ENCODE measurements at regions not wholly inside any gene's neighbourhood (a gene's known extent, or its start where the extent isn't known, plus 50 kb on each side); places are given as distances from the start of the nearest gene placed in this dataset.

DNA sequence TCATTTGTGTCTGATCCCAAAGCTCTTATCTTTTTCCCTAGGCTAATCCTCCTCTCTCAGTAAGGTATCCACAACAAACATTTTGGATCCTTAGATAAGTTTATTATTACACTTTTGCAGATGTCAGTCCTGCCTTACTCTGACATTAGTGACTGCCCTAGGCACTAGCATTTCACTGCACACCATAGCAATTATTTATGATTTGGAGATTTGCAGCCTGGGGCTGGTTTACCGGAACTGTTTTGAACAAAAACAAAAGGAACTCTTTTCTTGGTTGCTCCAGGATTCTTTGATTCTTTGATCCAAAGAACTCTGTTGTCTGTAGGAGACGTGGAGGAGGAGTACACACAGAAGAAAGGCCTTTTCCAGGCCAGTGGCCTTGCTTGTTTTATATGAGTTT, 80.4 kb downstream of the EDNRB start:
- no peak for DNase-seq (ENCODE audit: low read depth)

DNA sequence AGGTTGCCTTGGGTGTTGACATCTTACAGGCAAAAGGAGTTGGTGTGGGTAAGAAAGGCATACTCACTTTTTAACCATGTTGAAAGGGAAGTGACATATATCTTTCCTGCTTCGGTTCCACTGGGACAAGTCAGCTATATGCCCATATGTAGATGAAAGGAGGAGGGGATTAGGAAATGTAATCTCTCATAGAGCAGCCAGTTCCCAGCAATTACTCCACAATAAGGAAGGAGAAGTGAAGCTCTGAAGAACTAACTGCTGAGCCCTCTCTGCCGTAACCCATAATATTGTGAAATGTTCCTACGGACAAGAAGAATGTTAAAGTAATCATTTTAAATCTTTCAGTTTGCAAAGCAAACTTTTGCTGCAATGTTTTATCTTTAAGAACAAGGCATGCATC, 82.2 kb downstream of the EDNRB start:
- DNase-seq (ENCODE audit: low read depth): no peak

DNA sequence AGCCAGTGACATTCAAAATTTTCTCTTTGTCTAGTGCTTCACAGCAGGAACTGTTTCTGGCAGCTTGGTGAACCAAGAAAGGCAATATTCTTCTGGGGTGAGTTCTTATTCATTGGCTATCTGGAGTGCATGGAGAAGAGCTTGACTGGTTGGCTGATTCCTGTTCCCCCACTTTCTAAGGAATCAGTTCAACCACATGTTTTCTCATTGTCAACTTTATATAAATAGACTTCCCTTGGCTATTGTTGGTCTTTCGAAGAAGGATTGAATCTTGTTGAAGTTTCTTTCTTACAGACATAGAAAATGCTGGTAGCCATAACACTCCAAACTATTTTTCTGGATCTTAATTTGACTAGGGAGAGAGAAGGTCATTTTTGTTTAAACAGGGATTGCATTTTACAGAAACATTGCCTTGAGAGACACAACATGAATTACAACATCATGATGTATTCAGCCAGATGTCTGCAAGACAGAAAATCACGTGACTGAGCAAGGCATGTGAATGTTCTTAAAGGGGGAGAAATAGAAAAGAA, 85.2 kb downstream of the EDNRB start:
- DNase-seq (ENCODE audit: low read depth): peak; percentile 65

- peak; percentile 44 for DNase-seq (ENCODE audit: low read depth)
Observed at GRCh38 chr13:77832339-77833100, 86.1 kb downstream of the EDNRB start.

- DNase-seq (ENCODE audit: low read depth): no peak
Observed at GRCh38 chr13:77831866-77832265, 86.8 kb downstream of the EDNRB start.

- no peak for DNase-seq (ENCODE audit: low read depth)
Observed at GRCh38 chr13:77829963-77830362, 88.7 kb downstream of the EDNRB start.

- no peak for DNase-seq (ENCODE audit: low read depth)
Observed at GRCh38 chr13:77828799-77829198, 89.8 kb downstream of the EDNRB start.

DNA sequence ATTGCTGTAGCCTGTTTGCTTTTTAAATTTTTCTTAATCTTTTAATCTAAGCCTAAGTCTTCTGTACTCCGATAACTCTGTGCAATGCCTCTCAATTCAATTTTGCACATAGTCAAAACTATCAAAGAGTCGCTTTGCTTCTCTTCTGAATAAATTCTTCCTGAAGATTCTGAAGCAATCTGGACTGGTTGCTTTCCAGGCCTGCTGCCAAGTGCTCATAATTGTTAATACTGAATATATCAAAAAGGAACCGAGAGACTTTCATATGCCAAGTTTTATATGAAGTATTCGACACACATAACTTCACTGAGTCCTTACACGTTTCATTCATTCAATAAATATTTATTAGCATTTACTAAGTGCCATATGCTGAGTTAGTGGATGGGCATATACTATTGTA, 91.3 kb downstream of the EDNRB start:
- DNase-seq (ENCODE audit: low read depth): no peak

- no peak for DNase-seq (ENCODE audit: low read depth)
Observed at GRCh38 chr13:77820431-77821149, 98.0 kb downstream of the EDNRB start.

GRCh38 chr13:77817521-77817920, 101.1 kb downstream of the EDNRB start:
- no peak for DNase-seq (ENCODE audit: low read depth)

- DNase-seq (ENCODE audit: low read depth): no peak
Observed at GRCh38 chr13:77815330-77815729, 103.3 kb downstream of the EDNRB start.

Data from forelimb muscle (tissue), 1 donor.